ENCODE measurements at regions not wholly inside any gene's neighbourhood (a gene's known extent, or its start where the extent isn't known, plus 50 kb on each side); places are given as distances from the start of the nearest gene placed in this dataset.
"Not testable (repeated sequence)": the region's sequence is repeated elsewhere in the genome, so short reads cannot be mapped to it uniquely, and the experiment has no call there.

DNA sequence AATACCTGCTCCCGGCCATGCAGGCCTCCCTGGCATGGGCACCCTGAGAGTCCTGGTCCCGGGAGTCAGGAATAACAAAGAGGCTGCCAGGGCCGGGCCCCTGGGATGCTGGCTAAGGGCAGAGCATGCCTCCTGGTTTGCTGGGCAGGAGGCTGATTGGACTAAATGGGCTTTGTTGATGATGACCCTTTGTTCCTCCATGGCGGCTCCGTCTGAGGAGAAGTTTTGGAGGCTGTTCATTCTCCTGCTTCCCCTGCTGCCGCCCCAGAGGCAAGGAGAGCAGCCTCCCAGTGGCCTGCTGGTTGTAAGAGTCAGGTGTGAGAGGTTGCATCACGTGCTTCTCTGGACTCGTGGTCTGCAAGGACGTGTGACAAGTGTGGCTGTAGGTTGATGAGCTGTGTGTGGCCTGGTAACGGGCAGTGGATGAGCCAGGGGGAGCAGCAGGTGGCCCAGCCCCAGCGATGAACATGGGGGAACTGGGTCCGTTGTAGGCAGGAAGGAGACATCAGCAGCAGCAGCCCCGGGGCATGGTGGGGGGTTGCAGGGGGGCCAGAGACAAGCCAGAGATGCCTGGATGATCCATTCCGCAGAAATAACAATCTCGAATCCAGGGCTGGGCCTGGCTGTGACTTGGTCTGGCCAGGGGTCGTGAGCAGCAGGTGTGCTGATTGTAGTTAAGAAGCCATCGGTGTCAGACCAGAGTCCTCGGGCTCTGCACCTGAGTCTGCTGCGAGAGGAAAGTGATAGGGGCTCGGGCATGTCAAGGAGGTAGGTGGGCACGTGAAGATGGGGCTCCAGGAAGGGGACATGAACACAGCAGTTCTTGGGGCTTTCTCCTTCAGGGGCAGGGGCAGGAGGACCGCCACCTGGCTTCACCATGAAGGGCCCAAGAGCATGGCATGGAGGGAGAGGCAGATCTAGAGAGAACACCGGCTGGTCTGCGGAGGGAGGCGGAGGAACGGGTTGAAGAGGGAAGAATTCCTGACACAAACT is 101.4 kb downstream of the TNFRSF13B start:
- no peak for ATAC-seq

DNA sequence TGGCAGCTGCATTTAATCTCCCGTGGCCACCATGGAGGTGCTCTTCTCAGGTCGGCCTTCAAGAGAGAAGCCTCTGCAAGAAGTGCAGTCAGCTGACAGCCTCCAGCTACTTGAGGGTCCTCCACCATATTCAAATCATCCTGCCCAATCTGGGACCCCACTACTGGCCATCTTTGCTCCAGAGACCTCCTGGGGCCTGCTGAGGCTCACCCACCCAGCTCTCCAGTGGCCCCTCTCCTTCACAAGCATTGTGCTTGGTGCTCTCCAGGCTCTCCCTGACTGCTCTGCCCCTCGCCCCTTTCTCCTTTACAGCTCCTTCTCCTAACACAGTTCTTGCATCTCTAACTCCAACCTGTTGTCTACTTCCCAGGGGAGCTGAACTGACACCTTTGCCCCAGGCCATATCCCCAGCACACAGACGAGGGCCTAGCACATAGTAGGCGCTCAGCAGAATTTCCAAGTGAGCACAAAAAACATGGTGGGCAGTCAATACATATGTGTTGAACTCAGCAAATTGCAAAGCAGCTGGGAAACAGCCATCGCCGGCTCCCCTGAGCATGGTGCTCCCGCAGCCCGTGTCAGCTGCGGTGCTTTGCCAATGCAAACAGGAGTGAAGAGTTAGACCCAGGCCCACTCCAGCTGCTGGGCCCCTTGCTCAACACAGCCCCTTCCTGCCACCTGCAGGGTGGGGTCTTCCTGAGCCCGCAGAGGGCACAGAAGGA is 102.2 kb downstream of the TNFRSF13B start:
- ATAC-seq: not testable (repeated sequence)

GRCh38 chr17:16868616-16869015 is 103.3 kb downstream of the TNFRSF13B start:
- not testable (repeated sequence) for ATAC-seq

- not testable (repeated sequence) for ATAC-seq
These were observed 104.4 kb downstream of the TNFRSF13B start for GRCh38 chr17:16867545-16867944.

- not testable (repeated sequence) for ATAC-seq
These were observed 105.1 kb downstream of the TNFRSF13B start for GRCh38 chr17:16866841-16867240.

GRCh38 chr17:16866436-16866835 is 105.5 kb downstream of the TNFRSF13B start:
- ATAC-seq: no peak

- ATAC-seq: peak; percentile 43
These were observed 106.2 kb downstream of the TNFRSF13B start for GRCh38 chr17:16865704-16866103.

- peak; percentile 87 for ATAC-seq
These were observed 106.8 kb downstream of the TNFRSF13B start for GRCh38 chr17:16865077-16865613.

- peak; percentile 6 for ATAC-seq
These were observed 107.3 kb downstream of the TNFRSF13B start for GRCh38 chr17:16864462-16865076.

GRCh38 chr17:16861152-16861551 is 110.8 kb downstream of the TNFRSF13B start:
- peak; percentile 61 for ATAC-seq

DNA sequence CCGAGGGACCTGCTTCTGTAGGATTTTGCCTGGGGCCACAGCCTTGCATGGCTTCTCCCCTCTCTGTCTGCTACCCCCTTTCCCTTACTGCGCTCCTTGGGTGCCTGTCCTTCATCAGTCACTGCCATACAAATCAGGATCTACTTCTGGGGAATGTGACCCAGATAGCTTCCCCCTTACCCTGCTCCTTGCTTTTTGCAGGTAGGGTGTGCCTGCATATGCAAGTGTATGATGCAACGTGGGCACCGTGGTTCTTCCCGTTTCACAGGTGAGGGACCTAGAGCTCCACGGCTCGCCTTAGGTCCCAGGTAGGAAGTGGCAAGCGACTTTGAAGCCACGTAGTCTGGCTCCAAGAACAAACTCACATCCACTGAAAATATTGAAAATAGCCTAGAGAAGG is 111.5 kb downstream of the TNFRSF13B start:
- peak; percentile 44 for ATAC-seq

GRCh38 chr17:16859515-16859914 is 112.4 kb downstream of the TNFRSF13B start:
- not testable (repeated sequence) for ATAC-seq

- ATAC-seq: not testable (repeated sequence)
These were observed 114.2 kb downstream of the TNFRSF13B start for GRCh38 chr17:16857746-16858145.

GRCh38 chr17:16856846-16857245 is 115.1 kb downstream of the TNFRSF13B start:
- ATAC-seq: not testable (repeated sequence)

DNA sequence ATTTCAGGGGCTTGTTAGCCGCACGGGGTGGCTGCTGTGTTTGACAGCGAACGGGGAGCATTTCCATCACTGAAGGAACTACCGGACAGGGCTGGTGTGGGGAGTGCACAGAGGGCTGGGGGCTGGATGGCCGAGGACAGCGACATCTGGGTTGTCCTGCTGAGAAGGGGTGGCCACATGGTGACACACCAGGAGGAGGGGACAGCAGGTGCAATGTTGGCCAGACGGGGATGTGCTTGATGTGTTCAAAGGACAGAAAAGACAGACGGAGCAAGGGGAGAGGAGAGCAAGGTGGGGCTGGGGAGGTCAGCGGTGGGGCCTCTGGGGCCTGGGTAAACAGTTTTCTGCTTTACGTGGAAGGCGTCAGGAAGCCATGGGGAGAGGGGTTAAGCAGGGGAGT is 115.7 kb downstream of the TNFRSF13B start:
- ATAC-seq: not testable (repeated sequence)

DNA sequence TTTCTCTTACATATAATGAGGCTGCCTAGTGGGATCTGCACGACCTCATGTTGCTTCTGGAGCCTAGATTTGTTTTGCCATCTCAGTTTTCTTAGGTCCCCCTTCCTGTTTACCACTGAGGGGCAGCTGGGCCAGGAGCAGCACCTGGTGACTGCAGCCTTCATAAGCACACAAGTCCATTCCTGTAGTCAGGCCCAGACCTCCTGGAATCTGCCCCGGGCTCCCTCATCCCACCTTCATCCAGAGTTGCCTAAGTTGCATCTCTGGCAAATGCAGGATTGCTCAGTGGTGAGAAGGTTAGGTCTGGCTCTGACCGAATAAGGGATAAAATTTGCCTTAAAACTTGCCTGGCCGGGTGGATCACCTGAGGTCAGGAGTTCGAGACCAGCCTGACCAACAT is 117.3 kb downstream of the TNFRSF13B start:
- not testable (repeated sequence) for ATAC-seq

DNA sequence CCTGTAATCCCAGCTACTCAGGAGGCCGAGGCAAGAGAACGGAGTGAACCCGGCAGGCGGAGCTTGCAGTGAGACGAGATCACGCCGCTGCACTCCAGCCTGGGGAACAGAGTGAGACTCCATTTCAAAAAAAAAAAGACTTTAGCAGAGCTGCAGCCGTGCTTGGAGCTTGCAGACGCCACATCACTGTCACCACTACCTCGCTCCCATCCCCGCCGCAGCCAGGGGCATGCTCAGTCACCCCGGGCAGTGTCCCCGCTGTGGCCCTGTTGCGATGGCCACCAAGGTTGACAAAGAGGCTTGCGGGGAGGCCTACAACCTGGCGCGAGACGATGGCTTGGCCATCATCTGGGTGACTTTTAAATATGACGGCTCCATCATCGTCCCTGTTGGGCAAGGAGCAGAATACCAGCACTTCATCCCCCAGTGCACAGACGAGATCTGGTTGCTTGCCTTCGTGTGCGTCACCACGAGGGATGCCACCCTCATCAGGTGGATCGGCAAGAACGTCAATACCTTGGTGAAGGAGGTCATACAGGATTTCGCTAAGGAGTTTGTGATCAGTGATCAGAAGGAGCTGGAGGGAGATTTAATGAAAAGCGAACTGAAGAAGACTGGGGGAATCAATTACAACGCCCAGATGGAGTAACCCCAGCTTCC is 118.1 kb downstream of the TNFRSF13B start:
- ATAC-seq: no peak

GRCh38 chr17:16849861-16850260 is 122.1 kb downstream of the TNFRSF13B start:
- not testable (repeated sequence) for ATAC-seq

GRCh38 chr17:16848997-16849396 is 122.9 kb downstream of the TNFRSF13B start:
- ATAC-seq: not testable (repeated sequence)

DNA sequence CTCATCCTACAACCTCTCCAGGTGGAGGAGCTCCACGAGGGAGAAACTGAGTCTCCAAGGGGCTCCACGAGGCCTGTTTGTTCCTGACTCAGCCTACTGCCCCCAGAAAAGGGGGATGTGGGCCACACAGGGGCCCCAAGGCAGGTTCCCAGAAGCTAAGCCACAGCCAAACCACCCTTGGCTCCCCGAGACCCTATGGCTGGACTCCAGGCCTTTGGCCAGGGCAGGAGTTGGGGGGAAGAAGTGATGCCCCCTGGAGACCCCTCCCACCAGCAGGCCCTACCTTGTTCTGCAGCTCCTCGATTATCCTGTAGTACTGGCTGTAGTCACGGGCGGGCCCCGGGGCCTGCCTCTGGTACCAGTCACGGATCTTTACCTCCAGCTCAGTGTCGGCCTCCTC is 126.8 kb downstream of the TNFRSF13B start:
- ATAC-seq: not testable (repeated sequence)

GRCh38 chr17:16844669-16845068 is 127.2 kb downstream of the TNFRSF13B start:
- not testable (repeated sequence) for ATAC-seq

DNA sequence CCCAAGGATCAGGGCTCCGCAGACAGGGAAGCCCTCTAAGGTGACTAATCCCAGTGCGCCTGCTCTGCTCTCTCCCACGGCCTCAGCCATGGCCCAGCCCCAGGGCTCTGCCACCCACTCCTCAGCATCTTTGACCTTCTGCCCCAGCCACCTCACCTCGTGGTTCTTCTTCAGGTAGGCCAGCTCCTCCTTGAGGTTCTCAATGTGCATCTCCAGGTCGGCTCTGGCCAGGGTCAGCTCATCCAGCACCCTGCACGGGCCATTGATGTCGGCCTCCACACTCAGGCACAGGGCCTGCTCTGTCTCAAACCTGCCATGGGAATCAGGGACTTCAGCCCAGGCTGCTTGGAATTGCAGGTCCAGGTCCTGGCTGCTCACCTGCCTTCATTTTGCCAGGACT is 128.4 kb downstream of the TNFRSF13B start:
- ATAC-seq: not testable (repeated sequence)

Data from esophagus mucosa (tissue), 1 donor.